HG03439 (cell line): ENCODE measurements at regions not wholly inside any gene's neighbourhood (a gene's known extent, or its start where the extent isn't known, plus 50 kb on each side); places are given as distances from the start of the nearest gene placed in this dataset.

Experiments
- ATAC-seq: cut with Tn5 transposase; IDR thresholded peaks from one replicate; pipeline ENCODE4 v1.9.1; 2021; ENCODE audit warnings: mild to moderate bottlenecking, moderate library complexity; ENCODE audit not compliant: unreplicated experiment

DNA sequence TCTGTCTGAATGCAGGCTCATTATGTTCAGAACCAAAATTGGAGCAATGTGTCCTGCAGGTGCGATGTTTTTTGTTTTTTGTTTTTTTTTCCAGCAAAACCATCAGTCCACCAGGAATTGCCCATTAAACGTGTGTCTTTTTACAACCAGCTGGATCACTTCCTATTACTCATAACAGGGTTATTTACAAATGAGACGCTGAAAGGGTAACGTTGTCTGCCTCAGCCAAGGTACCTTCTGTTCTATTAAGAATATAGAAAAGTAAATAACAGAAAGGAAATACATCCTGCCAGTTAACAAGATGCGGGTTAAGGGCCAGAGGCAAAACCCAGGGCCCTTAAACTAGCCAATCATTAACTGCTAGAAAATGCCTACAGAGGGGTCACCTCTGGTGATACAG is 590.4 kb downstream of the TBC1D4 start:
- ATAC-seq = no peak

DNA sequence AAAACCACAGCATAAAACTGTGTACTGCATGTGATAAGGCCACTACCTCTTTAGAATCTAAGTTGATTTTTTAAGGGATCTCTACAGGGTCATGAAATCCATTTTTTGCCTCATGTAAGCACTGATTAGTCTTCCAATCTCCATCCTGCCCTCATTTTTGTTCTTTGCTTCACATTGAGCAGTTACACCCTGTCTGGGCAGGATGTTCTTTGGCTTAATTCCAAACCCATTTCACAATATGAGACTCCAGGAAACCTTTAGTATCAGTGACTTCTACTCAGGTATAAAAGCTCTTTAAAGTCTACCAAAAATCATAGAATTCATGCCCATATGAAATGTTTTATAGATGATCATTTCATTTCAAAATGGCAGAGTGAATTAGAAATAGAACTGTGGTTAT is 592.6 kb downstream of the TBC1D4 start:
- no peak for ATAC-seq

DNA sequence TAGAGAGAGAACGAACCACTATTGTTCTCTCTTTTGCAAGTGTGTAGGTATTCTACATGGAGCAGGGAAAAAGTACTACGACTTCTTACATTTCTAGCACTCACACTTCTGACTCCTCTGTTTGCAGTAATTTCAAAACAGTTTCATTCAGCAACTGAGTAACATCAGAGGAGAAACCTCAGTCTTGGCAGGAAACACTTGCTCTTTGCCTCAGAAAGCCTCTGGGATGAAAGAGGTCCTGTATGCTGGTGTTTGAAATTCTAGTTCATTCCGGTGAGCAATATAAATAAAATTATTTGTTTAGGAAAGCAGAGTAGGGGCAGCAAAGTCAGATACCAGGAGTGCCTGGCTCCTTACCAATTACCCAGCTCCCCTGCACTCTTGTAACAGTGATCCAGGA is 595.5 kb downstream of the TBC1D4 start:
- no peak for ATAC-seq

DNA sequence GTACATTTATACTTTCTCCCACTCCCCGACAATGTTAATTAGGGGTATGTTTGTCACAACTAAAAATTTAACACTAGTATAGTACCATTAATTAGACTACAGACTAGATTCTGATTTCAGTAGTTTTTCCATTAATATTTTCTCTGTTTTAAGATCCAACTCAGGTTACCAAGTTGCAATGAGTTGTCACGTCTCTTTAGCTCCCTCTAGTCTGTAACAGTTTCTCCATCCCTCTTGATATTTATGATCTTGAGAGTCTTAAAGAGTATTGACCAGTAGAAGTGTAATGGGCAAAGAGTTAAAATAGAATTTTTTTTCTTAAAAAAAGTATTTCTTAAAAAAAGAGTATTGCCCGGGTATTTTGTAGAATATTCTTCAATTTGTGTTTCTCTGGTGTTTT is 598.1 kb downstream of the TBC1D4 start:
- ATAC-seq = no peak

- no peak for ATAC-seq
Observed at GRCh38 chr13:74871369-74872070, 610.4 kb downstream of the TBC1D4 start.

DNA sequence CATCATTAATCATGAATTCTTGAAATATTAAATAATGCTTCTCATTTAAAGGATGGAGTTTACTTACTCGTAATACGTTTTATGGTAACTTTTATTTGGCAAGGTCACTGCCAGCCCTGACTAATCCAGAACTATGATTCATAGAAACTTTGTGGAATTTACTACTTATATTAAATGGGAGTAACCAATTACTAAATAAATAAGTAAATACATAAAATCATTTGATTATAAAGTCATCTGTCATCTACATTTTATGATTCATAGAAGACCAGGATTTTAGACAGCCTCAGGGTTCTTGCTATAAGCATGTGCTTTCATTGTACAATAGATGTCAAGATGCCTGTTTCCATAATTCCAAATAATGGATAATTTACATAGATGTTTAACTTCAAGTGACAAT is 611.1 kb downstream of the TBC1D4 start:
- no peak for ATAC-seq

- no peak for ATAC-seq
Observed at GRCh38 chr13:74869846-74870245, 612.1 kb downstream of the TBC1D4 start.

DNA sequence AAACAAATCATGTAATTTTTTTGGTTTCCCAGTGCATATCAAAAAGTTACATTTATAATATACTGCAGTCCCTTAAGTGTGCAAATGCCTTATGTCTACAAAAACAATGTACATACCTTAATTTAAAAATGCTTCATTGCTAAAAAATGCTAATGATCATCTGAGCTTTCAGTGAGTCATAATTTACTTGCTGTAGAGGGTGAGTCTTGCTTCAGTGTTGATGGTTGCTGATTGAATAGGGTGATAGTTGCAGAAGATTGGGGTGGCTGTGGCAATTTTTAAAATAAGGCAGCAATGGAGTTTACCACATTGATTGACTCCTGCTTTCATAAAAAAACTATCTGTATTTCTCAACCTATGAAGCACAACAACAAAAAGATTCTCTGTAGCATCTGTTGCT is 613.9 kb downstream of the TBC1D4 start:
- no peak for ATAC-seq

- no peak for ATAC-seq
Observed at GRCh38 chr13:74867460-74867859, 614.5 kb downstream of the TBC1D4 start.

- no peak for ATAC-seq
Observed at GRCh38 chr13:74866101-74866500, 615.9 kb downstream of the TBC1D4 start.

DNA sequence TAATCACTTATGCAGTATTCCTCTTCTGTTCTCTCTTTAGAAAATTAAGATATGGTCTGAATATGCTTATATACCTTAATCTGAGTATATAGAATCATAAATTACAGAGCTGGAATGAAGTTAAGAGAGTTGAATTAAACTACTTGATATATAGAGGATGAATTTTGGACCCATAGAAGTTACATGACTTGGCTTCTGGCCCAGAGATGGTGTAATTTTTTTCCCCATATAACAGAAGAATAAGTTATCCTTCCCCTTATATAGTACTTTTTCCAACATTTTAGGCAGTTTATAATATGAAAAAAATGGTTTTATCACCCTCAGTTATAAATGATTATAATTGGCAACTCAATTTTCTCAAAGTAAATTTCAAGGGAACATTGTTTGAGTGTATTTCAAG is 616.3 kb downstream of the TBC1D4 start:
- no peak for ATAC-seq

DNA sequence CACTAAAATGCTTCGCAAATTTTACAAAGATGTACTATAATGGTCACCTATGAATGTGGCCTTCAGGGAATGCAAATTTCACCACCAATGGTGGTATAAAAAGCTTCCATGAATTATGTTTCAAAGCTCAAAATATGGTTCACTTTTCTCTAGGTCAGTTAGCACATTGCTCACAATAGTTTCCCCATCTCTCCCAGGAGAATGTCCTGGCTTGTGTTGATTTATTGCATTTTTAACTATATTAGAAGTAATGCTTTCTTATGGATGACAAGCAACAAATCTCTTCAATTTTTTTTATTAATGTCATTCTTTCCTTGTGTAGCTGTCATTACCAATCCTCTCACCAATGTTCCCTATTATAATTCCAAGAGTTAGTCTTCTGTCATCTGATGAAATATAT is 621.2 kb downstream of the TBC1D4 start:
- no peak for ATAC-seq

GRCh38 chr13:74850893-74851292 is 631.1 kb downstream of the TBC1D4 start:
- ATAC-seq = no peak

- no peak for ATAC-seq
Observed at GRCh38 chr13:74847966-74848365, 634.0 kb downstream of the TBC1D4 start.

DNA sequence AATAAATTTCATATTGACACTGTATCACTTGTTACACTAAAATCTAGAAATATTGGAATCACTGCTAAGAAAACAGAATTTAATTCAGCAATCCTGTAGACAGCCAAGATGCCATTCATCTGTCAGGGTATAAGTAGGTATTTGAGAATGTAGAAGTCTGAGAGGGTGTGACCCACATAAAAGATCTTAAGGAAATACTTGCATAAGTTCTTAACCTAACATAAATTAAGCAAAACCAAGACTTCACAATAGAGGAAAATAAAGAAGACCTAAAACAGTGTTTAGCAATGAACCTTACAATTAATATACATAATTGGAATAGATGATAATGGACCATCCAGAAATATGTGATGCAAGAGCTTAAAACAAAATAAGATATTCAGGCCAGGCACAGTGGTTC is 636.2 kb downstream of the TBC1D4 start:
- ATAC-seq = no peak

GRCh38 chr13:74841651-74842050 is 640.3 kb downstream of the TBC1D4 start:
- no peak for ATAC-seq

DNA sequence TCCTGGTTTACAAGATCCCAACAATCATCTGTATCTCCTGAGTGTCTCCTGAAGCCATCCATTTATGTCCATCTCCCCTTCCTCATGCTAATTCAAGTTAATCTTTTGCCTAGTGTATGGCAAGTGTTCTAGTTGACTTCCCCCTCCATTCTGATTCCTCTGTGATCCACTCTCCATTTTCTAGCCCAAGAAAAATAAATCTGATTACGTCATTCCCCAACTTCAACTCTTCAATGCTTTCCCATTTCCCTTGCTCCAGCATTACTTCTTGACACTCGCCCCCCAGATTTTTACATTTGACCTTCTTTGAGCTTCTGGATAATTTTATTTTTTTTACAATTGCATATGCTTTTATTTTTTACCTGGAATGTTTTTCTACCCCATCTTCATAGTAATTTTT is 640.8 kb downstream of the TBC1D4 start:
- no peak for ATAC-seq

DNA sequence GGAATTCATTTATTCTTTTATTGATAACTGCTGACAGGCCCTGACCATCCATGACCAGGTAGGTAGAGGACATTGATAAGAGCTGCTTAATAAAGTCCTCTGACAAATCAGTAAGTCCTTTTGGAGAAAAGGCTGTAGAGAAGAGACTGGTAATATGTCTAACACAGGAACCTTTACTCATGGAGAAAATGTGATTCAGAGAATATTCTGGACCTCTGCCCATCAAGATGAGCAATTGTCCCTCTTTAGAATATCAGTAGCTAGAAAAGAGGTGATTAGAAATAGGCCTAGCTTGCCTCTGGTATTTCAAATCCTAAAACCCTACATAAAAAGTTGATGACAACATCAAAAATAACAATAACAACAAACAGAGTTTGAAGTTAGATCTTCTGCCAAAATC is 642.3 kb downstream of the TBC1D4 start:
- ATAC-seq = no peak

DNA sequence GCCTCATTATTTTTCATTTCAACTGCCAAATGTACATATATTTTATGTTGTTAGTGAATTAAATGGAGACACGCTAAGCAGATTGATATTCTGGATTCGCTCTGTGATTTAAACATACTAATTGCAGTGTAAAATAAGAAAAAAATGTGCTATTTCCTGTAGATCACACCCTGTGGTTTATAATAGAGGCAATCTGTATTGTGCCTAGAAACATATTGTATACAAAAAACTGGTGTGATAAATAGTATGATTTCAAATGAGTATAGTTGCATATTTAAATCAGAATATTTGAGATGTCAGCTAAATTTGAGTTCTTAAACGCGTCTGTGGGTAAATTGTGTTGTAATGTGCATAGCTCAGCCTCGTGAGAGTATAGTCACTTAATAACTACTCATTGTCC is 643.9 kb downstream of the TBC1D4 start:
- no peak for ATAC-seq

- no peak for ATAC-seq
Observed at GRCh38 chr13:74836628-74837027, 645.3 kb downstream of the TBC1D4 start.

- ATAC-seq = no peak
Observed at GRCh38 chr13:74835579-74835978, 646.4 kb downstream of the TBC1D4 start.

DNA sequence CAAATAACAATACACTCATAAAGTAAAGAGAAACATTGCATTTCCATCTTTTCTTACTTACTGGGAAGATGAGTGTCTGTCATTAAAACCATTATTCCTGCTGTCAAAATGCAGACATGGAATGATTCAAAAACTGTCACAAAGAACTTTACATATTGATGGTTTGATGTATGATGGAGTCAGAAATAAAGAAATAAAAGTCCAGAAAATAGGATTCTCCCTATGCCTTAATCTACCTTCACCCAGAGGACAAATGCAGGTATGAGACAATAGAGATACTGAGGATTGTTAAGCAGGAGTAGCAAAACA is 656.1 kb downstream of the TBC1D4 start:
- ATAC-seq = no peak

DNA sequence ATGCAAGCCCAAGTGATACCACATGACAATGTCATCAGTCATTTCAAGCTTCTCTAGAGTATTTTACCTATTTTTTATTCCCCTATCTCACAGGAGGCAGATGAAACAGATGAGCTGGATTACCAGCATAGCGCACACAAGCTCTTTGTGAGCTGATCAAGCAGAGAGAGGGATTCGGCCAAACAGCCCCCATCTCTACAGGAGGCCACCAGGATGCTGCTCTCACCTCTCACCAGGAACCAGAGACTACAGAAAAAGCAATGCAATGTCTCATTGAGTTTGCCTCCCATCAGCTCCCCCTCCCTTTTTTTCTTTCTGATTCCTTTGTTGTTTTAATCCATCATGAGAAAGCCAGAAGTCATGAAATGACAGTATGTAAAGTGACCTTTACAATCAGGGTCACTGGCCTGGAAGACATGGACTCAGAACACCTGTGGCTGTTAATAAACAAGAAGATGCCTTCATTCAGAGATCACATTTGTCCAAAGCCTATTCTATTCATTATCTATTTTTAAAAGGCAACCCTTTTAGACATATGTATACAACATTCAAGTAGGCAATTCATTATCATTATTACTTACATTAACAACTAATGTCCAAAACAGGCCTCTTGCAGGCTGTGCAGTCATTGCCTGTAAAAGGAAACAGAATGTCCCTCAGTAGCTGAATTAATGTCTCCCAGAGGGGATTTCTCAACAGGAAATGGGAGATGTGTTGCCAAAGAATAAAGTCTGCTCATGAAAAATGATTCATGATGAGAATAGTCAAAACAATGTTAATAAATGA is 656.6 kb downstream of the TBC1D4 start:
- no peak for ATAC-seq
